Testis (tissue), 2 donors: ENCODE measurements at regions not wholly inside any gene's neighbourhood (a gene's known extent, or its start where the extent isn't known, plus 50 kb on each side); places are given as distances from the start of the nearest gene placed in this dataset.

Experiments used
- POLR2A ChIP-seq: fragments of 450-650 bp; IDR thresholded peaks from one replicate; pipeline ENCODE4 v1.6.1; 2017; ENCODE audit warnings: antibody characterized with exemption, mild to moderate bottlenecking, moderate library complexity
- TF ChIP-seq, protein P1 (sequence below), 3 experiments: fragments of 450-650 bp in 2 of 3; fragments of 200-600 bp in 1 of 3; sonication (generic) in 1 of 3; IDR thresholded peaks; one replicate each; pipeline ENCODE4 v1.5.1; 2016 to 2019; ENCODE audit warnings: antibody characterized with exemption in 3 of 3, mild to moderate bottlenecking in 2 of 3, moderate library complexity in 1 of 3

DNA sequence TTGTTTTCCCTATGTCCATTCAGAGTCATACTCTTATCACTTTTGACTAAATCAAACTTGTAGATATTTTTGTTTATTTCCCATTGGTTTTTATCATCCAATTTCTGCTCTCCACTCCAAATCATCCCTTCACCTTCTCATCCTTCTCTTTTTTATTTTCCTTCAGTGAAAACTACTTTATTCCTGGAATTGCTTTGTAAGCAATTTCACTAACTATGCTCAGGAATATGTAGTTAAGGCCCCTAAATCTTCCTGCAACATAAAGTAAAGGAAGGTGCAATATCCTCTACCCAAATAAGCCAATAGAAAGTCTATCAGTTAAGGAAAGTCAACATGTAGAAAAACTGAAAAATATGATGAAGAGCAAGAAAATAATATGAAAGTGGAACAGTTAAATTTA is 308.4 kb downstream of the SEC23A start:
- TF ChIP-seq POLR2A = no peak
- TF ChIP-seq, protein P1, sequence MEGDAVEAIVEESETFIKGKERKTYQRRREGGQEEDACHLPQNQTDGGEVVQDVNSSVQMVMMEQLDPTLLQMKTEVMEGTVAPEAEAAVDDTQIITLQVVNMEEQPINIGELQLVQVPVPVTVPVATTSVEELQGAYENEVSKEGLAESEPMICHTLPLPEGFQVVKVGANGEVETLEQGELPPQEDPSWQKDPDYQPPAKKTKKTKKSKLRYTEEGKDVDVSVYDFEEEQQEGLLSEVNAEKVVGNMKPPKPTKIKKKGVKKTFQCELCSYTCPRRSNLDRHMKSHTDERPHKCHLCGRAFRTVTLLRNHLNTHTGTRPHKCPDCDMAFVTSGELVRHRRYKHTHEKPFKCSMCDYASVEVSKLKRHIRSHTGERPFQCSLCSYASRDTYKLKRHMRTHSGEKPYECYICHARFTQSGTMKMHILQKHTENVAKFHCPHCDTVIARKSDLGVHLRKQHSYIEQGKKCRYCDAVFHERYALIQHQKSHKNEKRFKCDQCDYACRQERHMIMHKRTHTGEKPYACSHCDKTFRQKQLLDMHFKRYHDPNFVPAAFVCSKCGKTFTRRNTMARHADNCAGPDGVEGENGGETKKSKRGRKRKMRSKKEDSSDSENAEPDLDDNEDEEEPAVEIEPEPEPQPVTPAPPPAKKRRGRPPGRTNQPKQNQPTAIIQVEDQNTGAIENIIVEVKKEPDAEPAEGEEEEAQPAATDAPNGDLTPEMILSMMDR (IDR thresholded peaks at IDR 0.05) = no peak
